IPS-18c (cell line): ENCODE measurements at regions not wholly inside any gene's neighbourhood (a gene's known extent, or its start where the extent isn't known, plus 50 kb on each side); places are given as distances from the start of the nearest gene placed in this dataset.

Experiments
- H3K4me3 ChIP-seq: 2 replicates; pipeline ENCODE4 v1.7.0; 2013; ENCODE audit warnings: low read depth, mild to moderate bottlenecking, low read length, moderate library complexity; ENCODE audit not compliant: insufficient read depth
- H3K9me3 ChIP-seq: one replicate; pipeline ENCODE4 v1.6.1; 2013; ENCODE audit warnings: mild to moderate bottlenecking, low read length, moderate library complexity; ENCODE audit not compliant: control insufficient read depth, insufficient read depth

DNA sequence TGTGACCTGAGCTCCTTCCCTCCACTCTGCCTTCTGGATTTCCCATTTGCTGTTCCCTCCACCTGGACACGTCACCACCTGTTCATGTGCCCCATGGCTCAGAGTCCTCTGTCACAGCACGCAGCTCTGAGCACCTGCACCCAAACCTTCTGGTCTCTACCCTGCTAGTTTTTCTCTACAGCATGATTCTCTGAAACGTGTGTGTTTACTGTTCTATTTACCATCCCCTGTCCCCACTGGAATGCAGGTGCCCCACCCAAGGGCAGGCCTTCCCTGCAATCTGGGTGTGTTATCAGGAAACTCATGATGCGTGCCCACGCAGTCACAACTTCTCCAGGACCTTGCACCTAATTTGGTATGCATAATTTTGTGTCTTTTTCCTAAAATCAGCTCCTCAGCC lies 284.4 kb upstream of the IGFBP3 start:
- no peak overlapping the region for H3K4me3 ChIP-seq

DNA sequence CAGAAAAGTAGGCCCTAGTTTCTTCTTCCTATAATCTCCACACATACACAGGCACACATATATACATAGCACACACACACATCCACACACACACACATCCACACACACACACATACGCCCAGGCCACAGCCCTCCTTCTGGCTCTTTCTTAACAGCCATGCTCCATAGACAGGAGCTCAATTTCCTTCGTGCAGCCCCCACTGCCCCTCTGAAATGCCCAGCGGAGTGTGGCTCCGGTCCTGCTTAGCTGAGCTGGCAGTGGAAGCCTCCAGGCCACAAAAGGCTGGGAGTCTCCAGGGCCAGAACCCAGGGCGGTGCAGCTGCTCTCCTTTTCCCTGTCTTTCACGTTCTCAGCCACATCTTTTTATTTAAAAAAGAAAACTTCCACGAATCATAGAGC lies 282.9 kb upstream of the IGFBP3 start:
- peaks cover 2% of the 10 kb centered on the region for H3K9me3 ChIP-seq
- H3K4me3 ChIP-seq = no peak overlapping the region

More for the DNA sequence above, 284.4 kb upstream of the IGFBP3 start:
- peaks cover 2% of the 10 kb centered on the region for H3K9me3 ChIP-seq

DNA sequence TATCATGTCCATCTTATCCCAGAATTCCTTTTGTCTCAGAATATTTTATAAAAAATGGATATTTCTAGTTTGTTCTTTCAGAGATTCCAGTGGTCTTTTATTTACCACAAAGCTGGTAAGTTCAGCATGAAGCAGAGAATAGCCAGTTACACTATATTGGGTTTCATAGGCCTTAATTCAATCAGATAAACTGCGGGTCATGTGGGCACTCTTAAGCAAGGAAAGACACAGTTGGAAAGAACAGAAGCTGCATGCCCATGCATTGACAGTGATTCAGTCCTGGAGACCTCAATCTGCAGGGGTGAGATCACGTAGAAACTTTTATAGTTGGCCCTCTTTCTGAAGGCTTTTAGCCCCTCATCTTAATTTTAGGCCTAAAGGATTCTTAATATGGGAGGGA lies 281.3 kb upstream of the IGFBP3 start:
- no peak overlapping the region for H3K4me3 ChIP-seq

DNA sequence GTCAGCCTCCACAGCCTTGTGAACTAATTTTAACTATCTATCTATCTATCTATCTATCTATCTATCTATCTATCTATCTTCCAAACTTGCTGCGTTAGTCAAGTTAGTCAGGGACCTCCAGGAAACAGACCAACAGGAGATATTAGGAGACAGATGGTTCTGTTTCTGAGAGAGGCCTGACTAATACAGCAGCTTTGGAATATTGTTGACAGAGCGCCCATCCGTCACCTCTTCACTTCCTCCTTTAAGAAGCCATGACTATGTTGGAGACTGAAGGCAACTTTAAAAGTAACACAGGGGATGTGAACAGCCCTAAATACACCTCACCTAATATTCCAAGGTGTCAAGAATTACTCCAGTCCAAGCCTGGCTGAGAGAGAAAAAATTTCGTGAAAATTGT lies 280.9 kb upstream of the IGFBP3 start:
- peaks cover 2% of the 10 kb centered on the region for H3K9me3 ChIP-seq
- no peak overlapping the region for H3K4me3 ChIP-seq

More for the DNA sequence above, 281.3 kb upstream of the IGFBP3 start:
- peaks cover 2% of the 10 kb centered on the region for H3K9me3 ChIP-seq

DNA sequence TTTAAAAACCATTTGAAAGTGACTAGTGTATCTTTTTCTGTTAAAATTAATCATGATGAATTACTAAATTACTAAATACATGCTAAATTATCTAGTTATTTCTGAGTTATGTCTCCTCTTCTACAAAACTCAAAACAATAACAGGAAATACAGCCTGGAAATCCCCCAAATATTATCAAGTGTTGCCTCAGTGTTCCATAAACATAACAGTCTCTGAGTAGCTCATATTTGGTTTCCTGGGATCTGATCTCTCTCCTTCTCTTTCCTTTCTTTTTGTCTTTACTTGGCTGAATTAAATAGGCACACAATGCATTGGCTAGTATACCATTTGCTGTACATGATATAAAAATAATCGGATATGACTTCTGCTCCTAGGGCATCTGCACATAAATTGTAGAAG lies 277.6 kb upstream of the IGFBP3 start:
- Histone ChIP-seq H3K4me3 (no peak overlapping the region), H3K9me3 (no peaks in the 10 kb centered on the region)

DNA sequence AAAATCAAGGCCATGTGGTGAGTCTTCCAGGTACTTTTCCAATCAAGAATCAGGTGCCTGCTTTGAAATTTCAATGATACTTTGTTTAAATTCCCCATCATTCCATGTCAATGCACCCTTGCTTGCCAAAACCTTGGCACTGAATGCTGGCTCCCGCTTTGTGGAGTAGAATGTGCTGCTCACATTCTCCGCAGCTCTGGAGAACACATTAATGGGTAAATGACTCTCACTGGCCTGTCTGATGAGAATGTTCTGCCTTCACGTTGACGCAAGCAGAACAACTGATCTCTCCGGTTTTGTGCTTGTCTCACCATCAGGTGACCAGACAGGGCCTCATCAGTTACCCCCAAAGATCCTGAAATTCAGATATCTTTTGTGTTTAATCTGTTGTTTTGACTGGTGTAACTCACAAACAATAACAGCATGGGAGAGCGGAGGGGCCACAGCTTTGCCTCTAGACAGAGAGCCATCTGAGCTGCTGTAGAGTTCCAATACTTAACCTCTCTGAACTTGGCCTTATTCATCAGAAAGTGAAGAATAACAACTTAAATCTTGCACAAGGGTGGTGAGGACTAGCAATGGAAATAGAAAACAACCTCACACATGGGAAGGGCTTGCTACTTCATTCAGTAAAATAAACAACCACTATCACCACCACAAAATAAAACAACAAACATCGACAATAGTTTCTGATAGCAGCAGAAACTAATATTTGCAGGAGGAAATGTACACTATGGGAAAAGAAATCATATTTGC lies 276.9 kb upstream of the IGFBP3 start:
- H3K4me3 ChIP-seq = no peak overlapping the region

DNA sequence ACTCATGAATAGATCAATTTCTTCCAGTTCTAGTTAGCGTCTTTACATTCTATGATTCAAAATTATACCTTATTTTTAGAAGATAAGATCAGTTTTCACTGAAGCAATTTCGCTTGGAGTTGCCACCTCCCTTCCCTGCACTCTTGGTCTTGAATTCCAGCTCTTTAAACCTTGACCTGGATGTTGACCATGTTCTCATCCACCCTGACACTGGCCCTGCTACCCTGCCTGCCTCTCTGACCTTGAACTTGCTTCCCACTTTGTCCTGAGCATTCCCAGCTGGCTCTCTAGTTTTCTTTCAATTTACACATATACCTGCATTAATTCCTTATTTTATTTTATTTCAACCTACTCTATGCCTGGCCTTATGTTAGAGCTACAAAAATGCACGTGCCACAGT lies 274.9 kb upstream of the IGFBP3 start:
- Histone ChIP-seq H3K4me3 (no peak overlapping the region), H3K9me3 (peaks cover 1% of the 10 kb centered on the region)

More for the DNA sequence above, 276.9 kb upstream of the IGFBP3 start:
- no peaks in the 10 kb centered on the region for H3K9me3 ChIP-seq

DNA sequence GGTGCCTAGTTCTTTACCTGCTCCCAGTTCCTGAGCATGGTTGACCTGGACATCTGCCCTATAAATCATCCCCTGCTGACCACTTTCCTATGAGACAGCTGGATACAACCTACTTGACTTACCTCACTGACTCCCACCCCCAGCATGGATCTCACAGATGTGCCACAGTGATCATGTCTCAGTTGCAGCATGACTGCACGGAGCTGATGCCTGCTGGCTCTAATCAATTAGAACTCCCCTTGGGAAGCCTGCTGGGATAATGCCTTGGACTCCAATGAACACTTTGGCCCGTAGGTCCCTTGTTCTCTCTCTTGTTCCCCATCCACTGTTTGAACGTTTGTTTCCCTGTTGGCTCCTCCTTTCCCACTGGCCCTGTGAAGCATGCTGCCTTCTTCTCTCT lies 271.2 kb upstream of the IGFBP3 start:
- Histone ChIP-seq H3K9me3 (peaks cover 2% of the 10 kb centered on the region), H3K4me3 (no peak overlapping the region)

DNA sequence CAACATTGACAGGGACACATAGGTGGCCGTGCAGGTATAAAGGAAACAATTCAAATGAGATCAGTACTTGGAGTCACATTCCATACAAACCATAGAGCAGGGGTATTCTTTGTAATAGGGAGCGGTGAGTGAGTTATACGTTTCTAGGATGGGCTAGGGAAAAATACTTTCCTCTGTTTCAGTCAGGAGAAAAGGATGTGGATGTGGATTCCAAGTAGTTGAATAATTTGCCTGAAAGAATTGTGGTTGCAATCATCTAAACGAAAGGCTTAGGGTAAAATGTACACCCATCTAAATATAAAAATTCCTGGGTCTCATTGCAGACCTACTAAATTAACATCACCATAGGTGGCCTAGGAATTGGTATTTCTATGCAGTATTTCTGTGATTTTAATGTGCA lies 270.7 kb upstream of the IGFBP3 start:
- H3K9me3 ChIP-seq = peaks cover 2% of the 10 kb centered on the region
- no peak overlapping the region for H3K4me3 ChIP-seq

DNA sequence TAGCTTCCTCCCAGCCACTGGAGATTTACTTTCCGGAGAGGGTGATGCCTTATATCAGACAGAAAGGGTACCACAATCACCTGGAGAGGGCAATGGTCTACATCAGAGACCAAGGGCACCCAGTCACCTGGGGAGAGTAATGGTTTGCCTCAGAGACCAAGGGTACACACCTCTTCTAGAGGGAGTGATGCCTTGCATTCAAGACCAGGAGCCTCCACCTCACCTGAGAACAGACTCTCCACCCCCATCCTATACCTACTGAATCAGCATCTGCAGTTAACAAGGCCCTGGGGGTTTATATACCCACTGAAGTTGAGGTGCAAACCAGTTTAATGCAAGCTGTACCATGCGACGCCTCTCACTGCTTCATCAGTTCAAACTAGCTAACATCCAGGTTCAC lies 270.2 kb upstream of the IGFBP3 start:
- Histone ChIP-seq H3K9me3 (peaks cover 2% of the 10 kb centered on the region), H3K4me3 (no peak overlapping the region)

DNA sequence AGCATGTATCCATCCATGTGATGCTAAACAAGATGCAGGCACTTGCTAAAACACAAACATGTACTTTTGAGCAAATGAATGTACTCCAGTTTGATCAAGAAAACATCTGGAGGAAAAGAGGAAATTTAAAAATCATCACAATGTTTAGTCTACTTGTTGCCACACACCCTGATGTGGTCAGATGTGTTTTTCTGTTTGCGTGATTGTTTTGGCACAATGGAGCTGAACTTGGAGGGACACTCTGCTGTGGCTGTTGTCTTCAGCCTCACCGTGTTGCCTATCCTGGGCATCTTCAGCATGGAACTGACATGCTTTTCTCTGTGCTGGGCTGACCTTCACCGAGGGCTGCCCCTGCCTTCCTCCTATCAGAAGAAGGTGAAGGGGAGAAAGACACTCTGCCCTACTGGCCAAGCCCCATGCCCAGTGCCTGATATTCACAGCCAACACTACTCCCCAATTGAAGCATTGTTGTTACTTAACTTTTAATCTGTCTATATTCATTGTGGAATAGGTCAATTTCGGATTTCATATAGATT lies 268.3 kb upstream of the IGFBP3 start:
- H3K9me3 ChIP-seq = peaks cover 2% of the 10 kb centered on the region
- no peak overlapping the region for H3K4me3 ChIP-seq

DNA sequence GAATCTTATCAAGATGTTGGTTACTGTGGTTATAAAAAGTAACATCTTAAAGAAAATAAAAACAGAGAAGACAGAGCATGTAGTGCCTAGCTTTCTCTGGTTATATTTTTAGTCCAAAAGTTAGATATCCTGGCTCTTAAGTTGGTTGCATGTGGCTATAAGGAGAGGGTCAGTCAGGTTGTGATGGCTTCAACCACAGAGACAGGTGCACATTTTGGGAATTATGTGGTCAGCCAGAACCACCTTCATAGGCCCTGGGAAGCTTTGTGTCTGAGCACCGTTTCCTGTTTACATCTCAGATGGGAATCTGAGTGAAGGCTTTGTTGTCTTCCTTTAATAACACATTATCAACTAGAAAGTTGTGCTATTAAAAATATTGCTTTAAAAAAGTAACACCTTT lies 265.1 kb upstream of the IGFBP3 start:
- Histone ChIP-seq H3K4me3 (no peak overlapping the region), H3K9me3 (peaks cover 2% of the 10 kb centered on the region)

DNA sequence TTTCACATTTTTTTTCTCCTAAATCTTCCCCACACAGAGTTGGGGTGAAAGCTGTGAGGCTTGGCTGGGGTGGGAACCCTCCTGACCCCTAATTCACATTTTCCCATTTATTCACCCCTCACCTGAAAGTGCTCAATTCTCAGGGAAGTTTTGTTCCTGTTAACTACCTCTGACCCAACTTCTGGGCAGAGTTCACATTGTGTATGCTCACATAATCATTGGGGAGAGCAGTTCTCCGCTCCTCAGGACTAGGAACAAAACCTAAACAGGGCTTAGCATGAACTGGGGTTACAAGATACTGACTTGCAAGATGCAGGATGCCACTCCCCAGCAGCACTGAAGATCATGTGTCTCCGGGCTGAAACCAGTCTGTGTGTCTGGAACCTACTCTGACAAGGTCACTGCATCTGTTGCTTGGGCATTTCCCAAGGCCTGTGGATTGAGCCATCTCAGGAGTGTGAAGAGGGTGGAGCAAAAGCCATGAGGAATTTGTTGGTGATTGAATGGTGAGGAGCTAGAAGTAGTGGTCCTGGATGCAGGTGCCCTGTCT lies 258.1 kb upstream of the IGFBP3 start:
- Histone ChIP-seq H3K4me3 (no peak overlapping the region), H3K9me3 (no peaks in the 10 kb centered on the region)

DNA sequence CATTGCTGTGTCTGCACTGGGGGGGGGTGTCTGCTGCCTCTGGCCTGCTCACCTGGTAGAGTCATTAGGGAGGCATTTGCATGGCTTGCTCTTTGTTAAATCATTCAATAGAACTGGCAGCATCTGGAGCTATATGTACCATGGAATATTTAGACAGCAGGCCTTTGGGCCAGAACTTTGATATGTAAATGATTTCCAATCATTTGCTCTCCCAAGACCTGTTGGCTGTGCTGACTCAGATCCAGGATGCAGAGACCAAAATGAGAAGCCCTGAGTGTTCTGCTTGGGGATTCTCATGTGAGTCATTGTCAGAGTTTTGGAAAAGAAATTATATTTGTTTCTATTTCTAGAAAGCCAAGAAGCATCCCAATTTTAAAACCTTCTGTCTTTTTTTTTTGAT lies 257.6 kb upstream of the IGFBP3 start:
- Histone ChIP-seq H3K9me3 (no peaks in the 10 kb centered on the region), H3K4me3 (no peak overlapping the region)

DNA sequence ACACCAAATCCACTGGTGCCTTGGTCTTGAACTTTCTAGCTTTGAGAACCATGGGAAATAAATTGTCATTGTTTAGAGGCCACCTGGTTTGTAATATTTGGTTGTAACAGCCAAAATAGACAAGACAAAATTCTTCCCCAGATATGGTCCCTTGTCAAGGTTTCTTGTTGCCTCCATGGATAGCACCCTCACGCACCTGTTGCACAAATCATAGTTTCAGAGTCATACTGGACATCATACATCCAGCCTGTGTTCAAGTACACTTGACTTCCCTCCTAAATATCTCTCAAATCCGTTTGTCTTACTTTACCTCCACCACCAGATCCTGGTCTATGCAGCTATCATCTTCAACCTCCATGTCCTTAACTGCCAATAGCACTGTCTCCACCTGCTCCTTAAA lies 256.7 kb upstream of the IGFBP3 start:
- no peak overlapping the region for H3K4me3 ChIP-seq
- no peaks in the 10 kb centered on the region for H3K9me3 ChIP-seq

DNA sequence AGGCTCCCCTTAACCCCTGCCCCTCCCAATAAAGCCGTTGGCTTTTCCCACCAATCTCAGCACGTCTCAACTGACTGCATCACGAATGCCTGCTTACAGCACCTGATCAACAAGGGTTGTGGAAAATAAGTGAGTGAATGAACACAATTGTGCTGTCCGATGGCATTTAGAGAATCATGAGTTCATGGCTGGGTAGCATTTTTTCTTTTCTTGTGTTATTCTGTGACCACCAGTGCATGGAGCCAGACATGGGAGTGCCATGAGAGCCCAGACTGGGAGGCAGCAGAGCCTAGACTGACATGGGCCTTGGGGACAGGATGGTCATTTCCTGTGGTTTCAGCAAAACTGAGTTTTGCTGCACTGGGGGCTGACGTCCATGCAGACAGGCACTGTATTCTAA lies 254.1 kb upstream of the IGFBP3 start:
- H3K9me3 ChIP-seq = no peaks in the 10 kb centered on the region
- no peak overlapping the region for H3K4me3 ChIP-seq

DNA sequence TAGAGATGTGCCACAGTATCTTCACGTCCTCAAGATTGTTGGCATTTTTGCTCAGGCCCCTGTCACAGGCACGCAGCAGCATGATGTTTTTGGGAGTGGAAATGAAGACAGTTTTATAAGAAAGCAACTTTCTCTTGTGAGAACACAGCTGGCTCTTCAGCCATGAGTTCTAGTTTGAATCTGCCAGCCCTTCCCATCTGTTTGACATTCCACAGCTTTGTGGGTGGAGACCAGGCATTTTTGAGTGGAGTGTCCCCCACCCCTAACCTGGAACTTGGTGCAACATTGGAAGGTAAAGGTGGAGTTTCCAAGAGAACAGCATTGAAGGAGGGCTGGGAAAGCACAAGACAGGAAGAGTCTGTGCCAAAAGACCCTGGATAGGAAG lies 253.1 kb upstream of the IGFBP3 start:
- Histone ChIP-seq H3K9me3 (no peaks in the 10 kb centered on the region), H3K4me3 (no peak overlapping the region)

DNA sequence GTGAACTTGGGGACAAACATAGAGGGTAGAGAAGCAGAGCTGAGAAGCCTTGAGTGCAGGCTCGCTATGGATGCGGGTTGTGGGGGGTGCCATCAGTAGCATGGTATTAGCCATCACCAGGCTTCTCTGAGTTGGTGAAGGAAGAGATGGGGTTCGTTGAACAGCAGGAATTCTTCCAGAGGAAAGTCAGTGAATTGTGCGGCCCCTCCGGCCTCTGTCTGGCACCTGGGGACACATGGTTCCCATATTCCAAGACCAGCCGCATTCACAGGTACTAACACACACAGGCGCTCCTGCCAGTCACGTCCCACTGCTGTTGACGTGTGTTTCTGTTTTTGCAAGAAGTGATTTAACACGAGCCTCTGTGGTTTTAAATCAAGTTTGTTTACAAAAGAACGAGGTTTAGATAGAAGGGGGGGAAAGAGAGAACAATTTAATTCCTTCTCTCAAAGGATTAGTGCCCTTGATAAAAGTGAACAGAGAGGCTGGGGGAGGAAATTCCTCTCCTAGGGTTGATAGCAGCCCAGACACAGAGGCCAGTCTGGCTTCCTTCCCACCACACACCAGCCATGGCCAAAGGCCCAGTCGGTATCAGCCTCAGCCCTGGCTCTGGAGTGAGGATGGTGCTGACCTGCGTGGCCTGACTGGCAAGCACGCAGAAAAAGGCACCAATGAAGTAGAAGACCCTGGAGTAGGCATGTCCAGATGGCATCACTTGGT lies 252.6 kb upstream of the IGFBP3 start:
- Histone ChIP-seq H3K9me3 (no peaks in the 10 kb centered on the region), H3K4me3 (no peak overlapping the region)
